Subcutaneous abdominal adipose tissue (tissue), 5 donors: ENCODE measurements at regions not wholly inside any gene's neighbourhood (a gene's known extent, or its start where the extent isn't known, plus 50 kb on each side); places are given as distances from the start of the nearest gene placed in this dataset.

Experiments
- H3K27ac ChIP-seq: one replicate; pipeline ENCODE4 v1.7.0; 2013; ENCODE audit warnings: low read depth, mild to moderate bottlenecking, inconsistent platforms, low read length, moderate library complexity
- H3K27me3 ChIP-seq, 5 donors: one replicate each; pipeline ENCODE4 v1.7.0; 2013; ENCODE audit warnings: low read length in 5 of 5, inconsistent platforms in 1 of 5; ENCODE audit not compliant: control insufficient read depth in 5 of 5, insufficient read depth in 4 of 5
- H3K36me3 ChIP-seq, 5 donors: one replicate each; pipeline ENCODE4 v1.7.0; 2013; ENCODE audit warnings: low read length in 5 of 5; ENCODE audit not compliant: control insufficient read depth in 5 of 5, insufficient read depth in 5 of 5
- H3K4me1 ChIP-seq, 5 donors: one replicate each; pipeline ENCODE4 v1.7.0; 2013; ENCODE audit warnings: low read length in 5 of 5, mild to moderate bottlenecking in 3 of 5, moderate library complexity in 1 of 5; ENCODE audit not compliant: control insufficient read depth in 5 of 5, insufficient read depth in 5 of 5
- H3K4me3 ChIP-seq, 5 donors: one replicate each; pipeline ENCODE4 v1.7.0; 2013; ENCODE audit warnings: low read length in 5 of 5, low read depth in 1 of 5
- H3K9ac ChIP-seq, 5 donors: one replicate each; pipeline ENCODE4 v1.7.0; 2013; ENCODE audit warnings: low read length in 5 of 5, mild to moderate bottlenecking in 4 of 5, moderate library complexity in 3 of 5
- H3K9me3 ChIP-seq, 5 donors: one replicate each; pipeline ENCODE4 v1.7.0; 2013; ENCODE audit warnings: low read length in 5 of 5; ENCODE audit not compliant: control insufficient read depth in 5 of 5
- donor health status: healthy.
- donor health status: healthy.
- donor health status: healthy.
- donor health status: healthy.
- donor health status: healthy.

DNA sequence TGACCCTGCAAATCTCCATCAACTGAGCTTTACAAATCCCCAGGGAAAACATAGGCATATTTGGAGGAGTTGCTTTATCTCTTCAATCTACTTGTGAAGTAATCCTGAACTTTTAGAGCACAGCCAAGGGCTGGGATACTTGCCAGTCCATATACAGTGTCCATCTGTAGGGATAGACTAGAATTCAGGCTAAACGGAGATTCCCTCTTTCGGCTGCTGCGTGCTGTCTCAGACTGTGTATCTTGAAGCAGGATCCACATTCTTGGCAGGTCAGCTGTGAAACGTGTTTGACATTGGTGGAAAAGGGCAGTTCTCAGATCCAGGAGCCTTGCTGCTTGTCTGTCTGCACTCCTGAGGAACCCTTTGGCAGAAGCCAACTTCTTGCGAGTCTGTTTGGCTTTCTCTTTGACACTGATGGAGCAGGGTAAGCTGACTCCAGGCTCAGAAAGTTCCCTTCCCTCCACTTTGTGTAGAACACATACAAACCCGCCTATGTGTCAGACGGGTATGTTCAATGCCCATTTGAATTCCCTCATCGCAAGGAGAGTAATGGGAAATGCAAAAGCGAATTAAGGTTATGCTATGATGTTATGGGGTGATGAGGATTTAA, 221.8 kb downstream of the MAP2K4 start:
- Histone ChIP-seq H3K27me3 (no peaks in the 10 kb centered on the region), H3K9me3 (no peaks in the 10 kb centered on the region), H3K4me3 (no peak overlapping the region), H3K9ac (no peak overlapping the region), H3K4me1 (peaks cover 0 to 10% (median 0%) of the 10 kb centered on the region in 5 donors), H3K27ac (no peak overlapping the region), H3K36me3 (no peaks in the 10 kb centered on the region)

DNA sequence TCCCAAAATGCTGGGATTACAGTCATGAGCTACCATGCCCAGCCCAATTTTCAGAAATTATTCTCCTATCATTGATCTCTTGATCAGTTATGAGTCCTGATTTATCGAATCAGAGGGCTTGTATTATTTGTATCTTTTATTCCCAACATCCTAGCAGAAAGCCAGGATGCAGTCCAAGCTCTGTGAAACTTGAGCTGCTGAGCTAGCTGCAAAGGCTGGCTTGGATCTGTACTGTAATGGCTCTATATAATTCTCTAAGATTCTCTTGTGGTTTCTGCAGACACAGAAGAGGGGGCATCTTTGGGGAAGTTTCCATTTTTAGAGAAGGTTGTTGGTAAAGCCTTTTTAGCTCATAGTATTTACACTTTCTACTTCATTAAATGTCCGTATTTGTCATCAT, 227.1 kb downstream of the MAP2K4 start:
- Histone ChIP-seq H3K27me3 (peaks cover 0 to 4% (median 0%) of the 10 kb centered on the region in 5 donors), H3K9ac (no peak overlapping the region), H3K9me3 (no peaks in the 10 kb centered on the region), H3K27ac (no peak overlapping the region), H3K4me3 (no peak overlapping the region), H3K36me3 (no peaks in the 10 kb centered on the region), H3K4me1 (peaks cover 0 to 1% (median 0%) of the 10 kb centered on the region in 5 donors)

DNA sequence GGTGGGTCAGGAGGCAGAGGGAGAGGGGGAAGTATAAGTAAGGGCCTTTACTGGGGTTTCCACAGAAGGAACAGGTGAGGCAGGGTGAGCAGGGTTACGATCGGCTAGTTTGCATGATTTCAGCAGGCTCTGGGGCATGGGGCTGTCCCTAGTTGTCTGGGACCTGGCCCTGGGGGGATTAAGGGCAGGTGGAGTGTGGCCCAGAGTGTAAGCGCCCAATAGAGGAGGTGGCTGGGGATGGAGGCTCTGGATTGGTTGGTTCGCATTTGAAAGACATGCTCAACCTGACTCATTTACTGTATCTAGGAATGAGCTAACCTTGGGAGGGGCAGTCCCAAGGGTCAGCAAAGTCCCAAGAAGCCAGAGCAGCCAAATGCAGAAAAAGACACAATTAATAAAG, 230.3 kb downstream of the MAP2K4 start:
- Histone ChIP-seq H3K9ac (no peak overlapping the region), H3K4me1 (no peaks in the 10 kb centered on the region), H3K27me3 (peaks cover 0 to 4% (median 0%) of the 10 kb centered on the region in 5 donors), H3K9me3 (no peaks in the 10 kb centered on the region), H3K4me3 (no peak overlapping the region), H3K36me3 (no peaks in the 10 kb centered on the region), H3K27ac (no peak overlapping the region)

DNA sequence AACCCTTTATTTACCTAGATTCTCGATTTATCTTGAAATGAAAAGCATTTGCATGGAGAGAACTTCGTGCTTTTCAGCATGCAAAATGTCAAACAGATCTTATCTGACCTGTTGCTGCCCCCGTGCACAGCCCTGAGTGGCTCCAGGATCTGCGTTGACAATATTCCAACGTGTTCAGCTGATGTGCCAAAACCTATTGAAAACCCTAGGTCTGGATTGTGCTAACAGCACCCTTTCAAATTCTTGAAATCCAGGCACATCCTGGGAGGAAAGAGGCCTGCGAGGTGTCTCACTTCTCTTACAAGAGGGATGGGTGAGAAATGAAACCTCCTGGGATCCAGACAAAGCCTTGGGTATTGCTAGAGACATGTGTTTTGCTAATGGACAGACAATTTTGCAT, 231.8 kb downstream of the MAP2K4 start:
- Histone ChIP-seq H3K27ac (no peak overlapping the region), H3K9me3 (no peaks in the 10 kb centered on the region), H3K4me3 (no peak overlapping the region), H3K27me3 (peaks cover 0 to 4% (median 0%) of the 10 kb centered on the region in 5 donors), H3K36me3 (no peaks in the 10 kb centered on the region), H3K4me1 (no peaks in the 10 kb centered on the region), H3K9ac (no peak overlapping the region)

DNA sequence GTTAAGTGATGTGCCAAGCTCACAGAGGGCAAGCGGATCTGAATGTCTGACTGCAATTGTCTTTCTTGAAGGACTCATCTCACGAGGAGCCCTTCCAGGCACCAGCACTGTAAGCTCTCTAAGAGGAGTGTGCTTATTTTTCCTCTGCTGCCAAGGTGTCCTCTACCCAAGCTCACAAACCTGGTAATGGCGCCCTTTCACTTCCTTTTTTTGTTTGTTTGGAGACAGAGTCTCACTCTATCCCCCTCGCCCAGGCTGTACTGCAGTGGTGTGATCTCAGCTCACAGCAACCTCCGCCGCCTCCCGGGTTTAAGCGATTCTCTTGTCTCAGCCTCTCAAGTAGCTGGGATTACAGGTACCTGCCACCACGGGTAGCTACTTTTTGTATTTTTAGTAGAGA, 233.8 kb downstream of the MAP2K4 start:
- Histone ChIP-seq H3K4me1 (no peaks in the 10 kb centered on the region), H3K4me3 (no peak overlapping the region), H3K36me3 (no peaks in the 10 kb centered on the region), H3K9me3 (no peaks in the 10 kb centered on the region), H3K27me3 (peaks cover 0 to 7% (median 0%) of the 10 kb centered on the region in 5 donors), H3K9ac (no peak overlapping the region), H3K27ac (no peak overlapping the region)

DNA sequence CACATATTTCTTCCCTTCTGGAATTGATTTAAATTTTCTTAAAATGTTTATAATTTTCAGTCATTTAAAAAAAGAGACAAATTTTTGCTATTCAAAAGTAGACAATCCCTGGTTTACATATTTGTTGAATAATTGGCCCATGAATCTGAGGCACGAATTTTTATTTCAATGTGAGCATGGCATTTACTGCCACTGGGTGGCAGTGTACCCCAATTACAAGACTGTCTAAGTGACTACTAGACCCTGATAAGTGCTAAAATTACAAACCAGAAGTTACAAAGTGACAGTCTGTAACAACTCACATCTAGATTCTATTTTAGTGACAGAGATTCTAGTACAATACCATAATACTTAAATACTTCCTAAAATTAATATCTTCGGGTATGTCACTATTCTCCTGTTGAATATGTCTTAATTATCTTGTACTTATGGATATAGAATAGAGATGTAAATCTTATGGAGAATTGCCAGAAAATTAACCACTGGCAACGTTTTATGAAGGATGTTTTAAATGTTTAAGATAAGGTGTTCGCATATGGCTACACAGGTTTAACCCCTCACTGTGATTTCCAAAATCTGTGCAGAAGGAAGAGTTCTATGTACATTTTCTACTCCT, 235.8 kb downstream of the MAP2K4 start:
- no peaks in the 10 kb centered on the region for H3K4me1 ChIP-seq
- no peak overlapping the region for H3K27ac ChIP-seq
- H3K36me3 ChIP-seq = no peaks in the 10 kb centered on the region
- H3K9ac ChIP-seq = no peak overlapping the region
- peaks cover 0 to 7% (median 0%) of the 10 kb centered on the region in 5 donors for H3K27me3 ChIP-seq
- no peaks in the 10 kb centered on the region for H3K9me3 ChIP-seq
- H3K4me3 ChIP-seq = no peak overlapping the region

DNA sequence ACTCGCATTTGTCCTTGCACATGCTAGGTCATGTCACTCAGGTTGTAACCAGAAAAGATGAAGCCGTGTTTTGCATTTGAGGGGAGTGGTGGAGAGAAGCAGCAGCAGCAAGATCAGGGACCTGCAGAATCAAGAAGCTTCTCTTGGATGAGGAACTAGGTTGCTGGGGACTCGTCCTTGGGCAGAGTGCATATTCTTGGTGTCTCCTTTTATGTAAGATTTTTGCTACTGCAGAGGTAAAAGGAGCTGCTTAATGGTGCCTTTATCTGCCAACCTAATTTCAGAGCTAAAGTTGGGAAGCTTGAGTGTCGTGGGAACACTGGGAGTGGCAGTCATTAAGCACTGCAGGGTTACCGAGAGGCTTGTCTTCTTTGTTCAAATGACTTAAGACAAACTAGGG, 236.5 kb downstream of the MAP2K4 start:
- Histone ChIP-seq H3K9ac (no peak overlapping the region), H3K4me3 (no peak overlapping the region), H3K36me3 (no peaks in the 10 kb centered on the region), H3K27me3 (peaks cover 0 to 7% (median 0%) of the 10 kb centered on the region in 5 donors), H3K9me3 (no peaks in the 10 kb centered on the region), H3K4me1 (no peaks in the 10 kb centered on the region), H3K27ac (no peak overlapping the region)

DNA sequence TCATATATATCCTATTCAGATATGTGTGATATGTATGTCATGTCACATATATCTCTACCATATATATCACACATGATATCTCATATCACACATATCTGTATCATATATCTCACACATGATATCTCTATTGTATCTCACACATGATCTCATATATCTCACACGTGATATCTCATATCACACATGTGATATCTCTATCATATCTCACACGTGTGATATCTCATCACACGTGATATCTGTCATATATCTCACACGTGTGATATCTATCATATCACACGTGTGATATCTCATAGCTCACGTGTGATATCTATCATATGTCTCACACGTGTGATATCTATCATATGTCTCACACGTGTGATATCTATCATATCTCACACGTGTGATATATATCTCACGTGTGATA, 240.7 kb downstream of the MAP2K4 start:
- Histone ChIP-seq H3K27ac (no peak overlapping the region), H3K9me3 (no peaks in the 10 kb centered on the region), H3K27me3 (peaks cover 0 to 7% (median 0%) of the 10 kb centered on the region in 5 donors), H3K4me1 (no peaks in the 10 kb centered on the region), H3K36me3 (no peaks in the 10 kb centered on the region), H3K9ac (no peak overlapping the region), H3K4me3 (no peak overlapping the region)

DNA sequence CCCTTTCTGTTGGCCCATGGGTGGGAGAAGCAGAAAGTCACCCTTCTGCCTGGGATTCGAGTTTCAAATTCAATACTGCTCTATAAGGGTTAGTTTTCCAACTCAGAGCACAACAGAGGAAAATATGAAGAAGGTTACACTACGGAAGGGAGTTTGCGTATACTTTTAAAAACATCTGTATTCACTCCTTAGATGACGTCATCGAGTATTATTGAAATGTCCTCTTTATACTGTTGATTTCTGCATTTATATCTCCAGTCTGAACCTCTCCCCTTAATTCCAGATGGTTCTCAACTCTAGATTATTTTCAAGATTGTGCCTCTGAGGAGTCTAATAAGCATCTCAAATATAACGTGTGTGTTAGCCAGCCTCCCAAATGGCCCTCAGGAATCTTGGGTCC, 249.1 kb downstream of the MAP2K4 start:
- Histone ChIP-seq H3K4me1 (no peaks in the 10 kb centered on the region), H3K4me3 (no peak overlapping the region), H3K27ac (no peak overlapping the region), H3K27me3 (no peaks in the 10 kb centered on the region), H3K36me3 (no peaks in the 10 kb centered on the region), H3K9me3 (peaks cover 0 to 10% (median 6%) of the 10 kb centered on the region in 5 donors), H3K9ac (no peak overlapping the region)

DNA sequence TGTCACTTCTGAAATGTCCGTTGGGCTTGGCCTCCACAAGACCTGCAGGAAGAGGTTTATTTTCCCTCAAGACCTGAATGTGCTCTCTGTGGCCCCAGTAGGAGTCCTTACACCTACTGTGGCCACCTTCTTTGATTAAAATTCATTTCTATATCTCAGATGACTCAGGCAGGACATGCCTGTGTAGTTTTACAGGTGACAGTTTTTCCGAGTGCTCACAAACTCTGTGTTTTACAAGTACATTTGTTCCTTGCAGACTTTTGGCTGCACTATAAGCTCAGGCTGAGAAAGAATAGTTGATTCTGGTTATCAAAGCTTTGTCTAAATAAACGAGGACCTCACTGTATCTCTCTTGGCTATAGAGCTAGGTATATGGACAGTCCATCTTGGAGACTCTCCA, 257.1 kb downstream of the MAP2K4 start:
- Histone ChIP-seq H3K27me3 (no peaks in the 10 kb centered on the region), H3K4me3 (no peak overlapping the region), H3K27ac (no peak overlapping the region), H3K9ac (no peak overlapping the region), H3K36me3 (no peaks in the 10 kb centered on the region), H3K4me1 (no peaks in the 10 kb centered on the region), H3K9me3 (peaks cover 0 to 7% (median 6%) of the 10 kb centered on the region in 5 donors)
